ENCODE measurements at regions not wholly inside any gene's neighbourhood (a gene's known extent, or its start where the extent isn't known, plus 50 kb on each side); places are given as distances from the start of the nearest gene placed in this dataset.

DNA sequence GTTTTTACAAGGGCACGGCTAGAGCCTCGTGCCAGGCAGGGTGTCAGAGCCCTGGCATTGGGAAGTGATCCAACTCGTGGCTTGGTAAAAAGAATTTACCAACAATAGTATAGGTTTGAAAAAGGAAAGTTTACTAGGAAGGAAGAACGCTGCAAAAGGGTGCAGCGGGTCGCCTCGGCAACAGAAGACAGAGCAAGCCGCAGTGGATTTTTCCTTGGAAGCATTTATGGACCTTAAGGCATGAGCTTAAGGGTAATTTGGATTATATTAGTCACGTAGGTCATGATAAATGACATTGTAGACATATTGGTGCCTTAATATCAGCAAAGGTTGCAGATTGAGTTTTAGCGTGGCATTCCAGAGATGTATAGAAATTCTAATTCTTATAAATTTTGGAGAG is 163.4 kb upstream of the PPP2R3A start:
- H3K9me3 ChIP-seq (ENCODE audit: low read depth, low read length): no peaks in the 10 kb centered on the region
- no peaks in the 10 kb centered on the region for H3K36me3 ChIP-seq (ENCODE audit: insufficient read depth, low read length)
- TF ChIP-seq, protein P1, sequence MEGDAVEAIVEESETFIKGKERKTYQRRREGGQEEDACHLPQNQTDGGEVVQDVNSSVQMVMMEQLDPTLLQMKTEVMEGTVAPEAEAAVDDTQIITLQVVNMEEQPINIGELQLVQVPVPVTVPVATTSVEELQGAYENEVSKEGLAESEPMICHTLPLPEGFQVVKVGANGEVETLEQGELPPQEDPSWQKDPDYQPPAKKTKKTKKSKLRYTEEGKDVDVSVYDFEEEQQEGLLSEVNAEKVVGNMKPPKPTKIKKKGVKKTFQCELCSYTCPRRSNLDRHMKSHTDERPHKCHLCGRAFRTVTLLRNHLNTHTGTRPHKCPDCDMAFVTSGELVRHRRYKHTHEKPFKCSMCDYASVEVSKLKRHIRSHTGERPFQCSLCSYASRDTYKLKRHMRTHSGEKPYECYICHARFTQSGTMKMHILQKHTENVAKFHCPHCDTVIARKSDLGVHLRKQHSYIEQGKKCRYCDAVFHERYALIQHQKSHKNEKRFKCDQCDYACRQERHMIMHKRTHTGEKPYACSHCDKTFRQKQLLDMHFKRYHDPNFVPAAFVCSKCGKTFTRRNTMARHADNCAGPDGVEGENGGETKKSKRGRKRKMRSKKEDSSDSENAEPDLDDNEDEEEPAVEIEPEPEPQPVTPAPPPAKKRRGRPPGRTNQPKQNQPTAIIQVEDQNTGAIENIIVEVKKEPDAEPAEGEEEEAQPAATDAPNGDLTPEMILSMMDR (IDR thresholded peaks at IDR 0.05; ENCODE audit: extremely low read depth, low read depth, low read length): no peak
- H3K79me2 ChIP-seq (ENCODE audit: insufficient read depth, low read length): no peaks in the 10 kb centered on the region
- H3K27ac ChIP-seq (ENCODE audit: low read depth, low read length): no peak overlapping the region
- DNase-seq (ENCODE audit: insufficient read length, low spot score, missing footprints): no peak
- H3K4me2 ChIP-seq (ENCODE audit: insufficient read depth, low read length): no peak overlapping the region
- no peak overlapping the region for H3K4me3 ChIP-seq (ENCODE audit: insufficient read depth, low read length)
- no peaks in the 10 kb centered on the region for H4K20me1 ChIP-seq (ENCODE audit: insufficient read depth, low read length)
- no peak overlapping the region for H2AFZ ChIP-seq (ENCODE audit: low read length)
- H3K27me3 ChIP-seq (ENCODE audit: insufficient read depth, low read length): no peaks in the 10 kb centered on the region
- H3K4me1 ChIP-seq (ENCODE audit: insufficient read depth, low read length): no peaks in the 10 kb centered on the region

DNA sequence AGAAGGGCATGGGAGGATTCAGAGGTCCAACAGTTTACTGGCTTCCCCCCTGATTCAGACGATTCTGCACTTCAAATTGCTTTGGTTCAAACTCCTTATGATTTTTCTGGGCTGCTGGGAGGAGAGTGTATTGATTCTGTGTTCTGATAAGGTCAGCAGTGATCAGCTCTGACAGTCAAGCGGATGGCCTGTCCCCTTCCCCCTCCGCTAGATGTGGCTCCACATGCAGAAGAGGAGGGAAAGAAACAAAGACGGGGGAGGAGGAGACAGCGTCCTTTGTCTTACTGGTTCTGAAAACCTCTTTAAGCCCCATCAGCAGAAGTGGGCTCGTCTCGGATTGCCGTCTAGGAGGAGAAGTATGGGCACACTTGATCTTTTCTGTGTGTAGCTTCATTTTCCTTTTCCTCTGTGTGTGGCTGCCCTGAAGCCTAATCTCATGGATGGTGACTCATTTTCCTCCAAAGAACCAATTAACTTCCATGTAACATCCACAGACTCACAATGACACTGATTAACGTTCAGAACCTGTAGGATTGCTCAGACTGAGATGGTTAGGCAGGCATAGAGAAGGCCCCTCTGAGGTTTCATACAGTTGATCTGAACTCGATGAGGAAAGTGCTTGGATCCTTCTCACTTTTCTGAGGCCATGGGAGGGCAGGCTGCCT is 162.4 kb upstream of the PPP2R3A start:
- no peak overlapping the region for H3K27ac ChIP-seq (ENCODE audit: low read depth, low read length)
- no peaks in the 10 kb centered on the region for H3K36me3 ChIP-seq (ENCODE audit: insufficient read depth, low read length)
- no peak for DNase-seq (ENCODE audit: insufficient read length, low spot score, missing footprints)
- no peaks in the 10 kb centered on the region for H3K9me3 ChIP-seq (ENCODE audit: low read depth, low read length)
- H3K4me1 ChIP-seq (ENCODE audit: insufficient read depth, low read length): no peaks in the 10 kb centered on the region
- no peaks in the 10 kb centered on the region for H4K20me1 ChIP-seq (ENCODE audit: insufficient read depth, low read length)
- no peak overlapping the region for H3K4me2 ChIP-seq (ENCODE audit: insufficient read depth, low read length)
- H3K79me2 ChIP-seq (ENCODE audit: insufficient read depth, low read length): no peaks in the 10 kb centered on the region
- H2AFZ ChIP-seq (ENCODE audit: low read length): no peak overlapping the region
- no peaks in the 10 kb centered on the region for H3K27me3 ChIP-seq (ENCODE audit: insufficient read depth, low read length)
- TF ChIP-seq, protein P1 (IDR thresholded peaks at IDR 0.05; ENCODE audit: extremely low read depth, low read depth, low read length): no peak
- no peak overlapping the region for H3K4me3 ChIP-seq (ENCODE audit: insufficient read depth, low read length)

DNA sequence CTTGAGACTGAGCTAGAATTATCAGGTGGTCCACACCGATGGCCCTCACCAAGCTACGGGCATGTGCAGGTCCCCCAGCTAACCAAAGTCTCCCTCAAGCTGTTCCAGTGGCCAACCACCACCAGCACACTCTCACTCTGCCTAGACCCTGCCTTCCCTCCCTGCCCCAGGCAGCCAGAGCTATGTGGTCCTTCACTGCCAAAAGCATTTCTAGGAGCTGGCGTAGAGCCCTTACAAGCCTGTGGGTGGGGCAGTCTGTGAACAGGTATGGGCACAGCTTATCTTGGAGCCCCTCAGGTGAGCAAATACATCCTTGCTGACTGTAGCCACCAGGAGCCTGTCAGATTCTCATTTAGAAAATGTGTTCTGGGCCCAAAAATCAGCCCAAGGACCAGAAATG is 159.8 kb upstream of the PPP2R3A start:
- H3K9me3 ChIP-seq (ENCODE audit: low read depth, low read length): no peaks in the 10 kb centered on the region
- H2AFZ ChIP-seq (ENCODE audit: low read length): no peak overlapping the region
- H3K36me3 ChIP-seq (ENCODE audit: insufficient read depth, low read length): no peaks in the 10 kb centered on the region
- no peaks in the 10 kb centered on the region for H3K27me3 ChIP-seq (ENCODE audit: insufficient read depth, low read length)
- no peaks in the 10 kb centered on the region for H4K20me1 ChIP-seq (ENCODE audit: insufficient read depth, low read length)
- no peak overlapping the region for H3K27ac ChIP-seq (ENCODE audit: low read depth, low read length)
- H3K4me2 ChIP-seq (ENCODE audit: insufficient read depth, low read length): no peak overlapping the region
- DNase-seq (ENCODE audit: insufficient read length, low spot score, missing footprints): no peak
- TF ChIP-seq, protein P1 (IDR thresholded peaks at IDR 0.05; ENCODE audit: extremely low read depth, low read depth, low read length): no peak
- no peaks in the 10 kb centered on the region for H3K4me1 ChIP-seq (ENCODE audit: insufficient read depth, low read length)
- H3K79me2 ChIP-seq (ENCODE audit: insufficient read depth, low read length): no peaks in the 10 kb centered on the region
- no peak overlapping the region for H3K4me3 ChIP-seq (ENCODE audit: insufficient read depth, low read length)

DNA sequence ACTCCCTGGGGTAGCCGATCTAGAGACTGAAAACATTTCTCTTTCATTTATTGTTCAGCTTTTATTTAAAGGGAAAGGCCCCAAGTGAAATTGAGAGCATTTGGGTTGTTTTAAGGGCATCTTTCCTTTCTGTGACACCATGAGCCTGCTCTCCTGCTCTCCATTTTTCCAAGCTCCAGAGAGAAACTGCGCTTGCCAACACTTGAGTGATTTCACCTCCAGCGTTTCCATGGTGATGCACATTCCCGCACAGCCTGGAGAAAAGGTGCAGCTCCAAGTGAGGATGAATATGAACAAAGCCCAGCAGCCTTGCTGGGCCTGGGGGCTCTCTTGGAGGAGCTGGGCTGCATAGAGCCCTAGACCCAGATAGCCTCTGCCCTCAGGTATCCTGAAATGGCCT is 159.2 kb upstream of the PPP2R3A start:
- Histone ChIP-seq H3K27me3 (ENCODE audit: insufficient read depth, low read length) (no peaks in the 10 kb centered on the region), H3K4me3 (ENCODE audit: insufficient read depth, low read length) (no peak overlapping the region), H3K79me2 (ENCODE audit: insufficient read depth, low read length) (no peaks in the 10 kb centered on the region), H2AFZ (ENCODE audit: low read length) (no peak overlapping the region), H3K27ac (ENCODE audit: low read depth, low read length) (no peak overlapping the region), H3K9me3 (ENCODE audit: low read depth, low read length) (no peaks in the 10 kb centered on the region), H4K20me1 (ENCODE audit: insufficient read depth, low read length) (no peaks in the 10 kb centered on the region), H3K4me2 (ENCODE audit: insufficient read depth, low read length) (no peak overlapping the region), H3K4me1 (ENCODE audit: insufficient read depth, low read length) (no peaks in the 10 kb centered on the region), H3K36me3 (ENCODE audit: insufficient read depth, low read length) (no peaks in the 10 kb centered on the region)
- no peak for DNase-seq (ENCODE audit: insufficient read length, low spot score, missing footprints)
- TF ChIP-seq, protein P1 (IDR thresholded peaks at IDR 0.05; ENCODE audit: extremely low read depth, low read depth, low read length): no peak
